Pancreas (tissue), 10 donors: ENCODE measurements at regions not wholly inside any gene's neighbourhood (a gene's known extent, or its start where the extent isn't known, plus 50 kb on each side); places are given as distances from the start of the nearest gene placed in this dataset.

ENCODE experiments used
- ATAC-seq, 4 donors: fragments of 200-7000 bp; cut with Tn5 transposase; one replicate each; pipeline versions ENCODE4 v1.8.0 to v1.9.1; 2020; ENCODE audit warnings: mild to moderate bottlenecking in 4 of 4, moderate library complexity in 4 of 4
- DNase-seq, 6 donors: peaks; one replicate each; pipeline ENCODE4 v3.0.0-alpha.2; 2020
- FAIRE-seq: peaks from 2 replicates; lab custom pipeline; 2012; peaks lifted over from hg19 to GRCh38; lab: Jason Lieb, UNC
- H3K27ac ChIP-seq, 4 donors: fragments of 200-600 bp; sonication (generic); 1 replicate in 3 of 4; 2 replicates in 1 of 4; pipeline versions ENCODE4 v1.5.0 to v1.8.0; 2020
- H3K27me3 ChIP-seq, 4 donors: fragments of 200-600 bp; one replicate each; pipeline ENCODE4 v1.8.0; 2021
- H3K36me3 ChIP-seq, 3 donors: fragments of 200-600 bp; sonication (generic) in 1 of 3; one replicate each; pipeline versions ENCODE4 v1.5.0 to v1.8.0; 2020 to 2021
- H3K4me1 ChIP-seq, 3 donors: fragments of 200-600 bp; one replicate each; pipeline ENCODE4 v1.8.0; 2021
- H3K4me3 ChIP-seq, 4 donors: fragments of 200-600 bp; sonication (generic) in 2 of 4; one replicate each; pipeline versions ENCODE4 v1.5.0 to v1.8.0; 2020 to 2021
- H3K9me3 ChIP-seq, 4 donors: fragments of 200-600 bp; one replicate each; pipeline ENCODE4 v1.8.0; 2021
- WGBS, 2 donors: extraction: QIAGEN DNeasy Blood & Tissue Kit; methylation state at CpG; one replicate each; pipeline ENCODE4 v1.1.7; 2013; 5-methylcytosine and 5-hydroxymethylcytosine counted together
- intact Hi-C, 3 donors: fragments of 100-400 bp; cut with DNase I; formaldehyde crosslinking; loops; one replicate each; pipeline versions ENCODE4 v1.11.1 to v1.14.2; 2022
- TF ChIP-seq, protein P1 (sequence below), 4 donors: fragments of 200-600 bp; sonication (generic) in 3 of 4; IDR thresholded peaks; one replicate each; pipeline versions ENCODE4 v1.5.0 to v1.8.0; 2021; ENCODE audit warnings: antibody characterized with exemption in 4 of 4
- donor health status: healthy with polysubstance abuse.
- donor health status: DM: no; HTN: no; CAD: no; lungs with moderate emphysema.
- donor health status: DM: no; HTN: no; CAD: no.
- donor health status: control.
- donor health status: control.
- donor health status: Bipolar disorder and iron deficiency.
- donor health status: DM: yes; HTN: yes; CAD: no.
- donor health status: DM: no; HTN: no; CAD: no.
- donor health status: DM: no; HTN: no; CAD: no.
- donor health status: DM: yes; HTN: yes; CAD: no.

DNA sequence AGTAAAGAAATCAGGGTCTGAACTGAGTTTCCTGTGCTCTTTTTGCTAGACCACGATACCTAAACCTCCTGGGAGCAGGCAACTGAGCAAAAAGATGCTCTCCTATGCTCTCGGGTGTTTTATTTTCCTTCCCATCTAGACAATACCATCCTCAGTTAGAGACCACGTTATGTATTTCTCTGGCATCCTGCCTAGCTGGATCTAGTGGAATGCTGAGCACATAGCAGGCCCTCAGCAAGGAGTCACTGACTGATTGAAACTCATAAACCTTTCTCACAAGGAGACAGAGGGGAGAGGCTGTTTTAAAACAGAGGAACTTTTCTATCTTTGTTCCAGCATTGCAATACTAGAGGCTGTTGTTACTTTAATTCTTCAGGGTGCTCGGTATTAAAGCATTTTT lies 168.0 kb downstream of the CYYR1 start:
- no peak overlapping the region for H3K4me3 ChIP-seq
- intact Hi-C loops, result no loop called here
- ATAC-seq, result no peak
- no peak for DNase-seq
- no peak overlapping the region for H3K27ac ChIP-seq
- no peaks in the 10 kb centered on the region for H3K27me3 ChIP-seq
- H3K4me1 ChIP-seq, result no peaks in the 10 kb centered on the region
- TF ChIP-seq, protein P1, sequence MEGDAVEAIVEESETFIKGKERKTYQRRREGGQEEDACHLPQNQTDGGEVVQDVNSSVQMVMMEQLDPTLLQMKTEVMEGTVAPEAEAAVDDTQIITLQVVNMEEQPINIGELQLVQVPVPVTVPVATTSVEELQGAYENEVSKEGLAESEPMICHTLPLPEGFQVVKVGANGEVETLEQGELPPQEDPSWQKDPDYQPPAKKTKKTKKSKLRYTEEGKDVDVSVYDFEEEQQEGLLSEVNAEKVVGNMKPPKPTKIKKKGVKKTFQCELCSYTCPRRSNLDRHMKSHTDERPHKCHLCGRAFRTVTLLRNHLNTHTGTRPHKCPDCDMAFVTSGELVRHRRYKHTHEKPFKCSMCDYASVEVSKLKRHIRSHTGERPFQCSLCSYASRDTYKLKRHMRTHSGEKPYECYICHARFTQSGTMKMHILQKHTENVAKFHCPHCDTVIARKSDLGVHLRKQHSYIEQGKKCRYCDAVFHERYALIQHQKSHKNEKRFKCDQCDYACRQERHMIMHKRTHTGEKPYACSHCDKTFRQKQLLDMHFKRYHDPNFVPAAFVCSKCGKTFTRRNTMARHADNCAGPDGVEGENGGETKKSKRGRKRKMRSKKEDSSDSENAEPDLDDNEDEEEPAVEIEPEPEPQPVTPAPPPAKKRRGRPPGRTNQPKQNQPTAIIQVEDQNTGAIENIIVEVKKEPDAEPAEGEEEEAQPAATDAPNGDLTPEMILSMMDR (IDR thresholded peaks at IDR 0.05), result no peak
- no peaks in the 10 kb centered on the region for H3K36me3 ChIP-seq
- FAIRE-seq, result no peak
- H3K9me3 ChIP-seq, result no peaks in the 10 kb centered on the region
- WGBS, 2 donors, result 62 to 63% methylated on average over 4 of the region's 4 CpGs

GRCh38 chr21:26404288-26404687 lies 168.8 kb downstream of the CYYR1 start:
- 87 to 91% methylated on average over 7 of the region's 7 CpGs for WGBS, 2 donors
- Histone ChIP-seq H3K9me3 (no peaks in the 10 kb centered on the region), H3K4me1 (no peaks in the 10 kb centered on the region), H3K4me3 (no peak overlapping the region), H3K27me3 (no peaks in the 10 kb centered on the region), H3K27ac (no peak overlapping the region), H3K36me3 (no peaks in the 10 kb centered on the region)
- FAIRE-seq (no peak), DNase-seq (no peak), ATAC-seq (no peak)
- TF ChIP-seq, protein P1 (IDR thresholded peaks at IDR 0.05), result no peak
- intact Hi-C loops, result no loop called here

DNA sequence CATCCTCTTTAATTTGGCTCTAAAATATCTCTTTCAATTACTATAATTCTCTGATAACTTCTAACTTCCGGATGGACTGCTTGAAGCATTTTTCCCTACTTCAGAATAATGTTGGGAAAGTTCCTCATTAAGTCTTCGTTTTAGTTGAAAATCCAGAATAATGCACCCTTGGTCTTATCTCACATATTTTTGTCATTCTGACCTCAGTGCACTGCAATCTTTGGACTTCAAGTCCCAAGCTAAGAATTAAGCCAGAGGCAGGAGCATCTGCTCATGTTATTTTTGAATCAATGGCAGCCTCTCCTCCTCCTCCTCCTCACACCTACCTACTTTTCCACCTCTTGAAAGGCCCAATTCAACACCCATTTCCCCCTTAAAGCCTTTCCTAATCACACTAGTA lies 169.8 kb downstream of the CYYR1 start:
- Histone ChIP-seq H3K36me3 (no peaks in the 10 kb centered on the region), H3K9me3 (no peaks in the 10 kb centered on the region), H3K4me1 (no peaks in the 10 kb centered on the region), H3K27ac (no peak overlapping the region), H3K4me3 (no peak overlapping the region), H3K27me3 (no peaks in the 10 kb centered on the region)
- TF ChIP-seq, protein P1 (IDR thresholded peaks at IDR 0.05), result no peak
- WGBS, 2 donors, result 52 to 61% methylated on average over 2 of the region's 2 CpGs
- DNase-seq (no peak), FAIRE-seq (no peak), ATAC-seq (no peak)
- intact Hi-C loops, result no loop called here

DNA sequence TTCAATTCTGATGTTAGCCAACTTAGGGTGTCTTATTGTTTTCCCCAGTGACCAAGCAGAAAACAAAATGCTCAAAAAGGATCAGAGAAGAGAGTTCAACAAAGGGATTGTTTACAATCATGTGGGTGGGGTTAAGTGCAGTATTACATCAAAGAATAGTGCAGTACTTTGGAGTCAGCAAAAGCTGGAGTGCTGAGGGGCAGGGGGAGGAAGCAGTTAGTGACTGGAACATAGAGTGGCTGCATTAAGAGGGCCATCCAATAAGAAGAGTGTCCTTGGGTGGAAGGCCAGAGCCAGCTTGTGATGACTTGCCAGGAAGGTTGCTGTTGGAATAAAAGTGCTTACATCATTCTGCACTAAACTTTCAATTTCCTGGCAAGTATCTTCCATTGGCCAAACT lies 175.5 kb downstream of the CYYR1 start:
- DNase-seq, result no peak
- intact Hi-C loops, result no loop called here
- Histone ChIP-seq H3K36me3 (no peaks in the 10 kb centered on the region), H3K27me3 (no peaks in the 10 kb centered on the region), H3K4me3 (no peak overlapping the region), H3K9me3 (no peaks in the 10 kb centered on the region), H3K4me1 (no peaks in the 10 kb centered on the region), H3K27ac (no peak overlapping the region)
- no peak for FAIRE-seq
- no peak for ATAC-seq
- TF ChIP-seq, protein P1 (IDR thresholded peaks at IDR 0.05), result no peak

GRCh38 chr21:26394341-26394740 lies 178.7 kb downstream of the CYYR1 start:
- intact Hi-C loops, result no loop called here
- Histone ChIP-seq H3K36me3 (no peaks in the 10 kb centered on the region), H3K9me3 (no peaks in the 10 kb centered on the region), H3K4me3 (no peak overlapping the region), H3K27ac (no peak overlapping the region), H3K4me1 (no peaks in the 10 kb centered on the region), H3K27me3 (no peaks in the 10 kb centered on the region)
- TF ChIP-seq, protein P1 (IDR thresholded peaks at IDR 0.05), result no peak
- ATAC-seq (no peak), FAIRE-seq (no peak), DNase-seq (no peak)
- WGBS, 2 donors, result 91 to 94% methylated on average over 7 of the region's 7 CpGs
